ENCODE measurements at regions not wholly inside any gene's neighbourhood (a gene's known extent, or its start where the extent isn't known, plus 50 kb on each side); places are given as distances from the start of the nearest gene placed in this dataset.

DNA sequence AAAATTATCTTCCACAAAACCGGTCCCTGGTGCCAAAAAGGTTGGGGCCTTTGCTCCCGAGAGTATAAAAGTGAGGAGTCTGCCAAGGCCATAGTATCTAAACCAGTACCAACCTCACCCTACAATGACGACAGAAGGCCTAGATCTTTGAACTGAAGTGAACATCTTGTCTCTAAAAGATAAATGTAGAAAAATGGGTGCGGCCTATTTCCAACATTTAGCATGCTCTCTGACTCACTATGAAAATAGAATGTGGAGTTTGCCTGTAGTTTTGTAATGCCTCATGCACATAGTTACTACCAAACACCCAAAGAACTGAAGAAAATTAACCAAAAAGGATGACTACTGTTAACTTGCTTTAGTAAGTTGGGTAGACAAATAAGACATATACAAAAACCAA lies 218.4 kb downstream of the SLITRK2 start:
- TF ChIP-seq, protein P1, sequence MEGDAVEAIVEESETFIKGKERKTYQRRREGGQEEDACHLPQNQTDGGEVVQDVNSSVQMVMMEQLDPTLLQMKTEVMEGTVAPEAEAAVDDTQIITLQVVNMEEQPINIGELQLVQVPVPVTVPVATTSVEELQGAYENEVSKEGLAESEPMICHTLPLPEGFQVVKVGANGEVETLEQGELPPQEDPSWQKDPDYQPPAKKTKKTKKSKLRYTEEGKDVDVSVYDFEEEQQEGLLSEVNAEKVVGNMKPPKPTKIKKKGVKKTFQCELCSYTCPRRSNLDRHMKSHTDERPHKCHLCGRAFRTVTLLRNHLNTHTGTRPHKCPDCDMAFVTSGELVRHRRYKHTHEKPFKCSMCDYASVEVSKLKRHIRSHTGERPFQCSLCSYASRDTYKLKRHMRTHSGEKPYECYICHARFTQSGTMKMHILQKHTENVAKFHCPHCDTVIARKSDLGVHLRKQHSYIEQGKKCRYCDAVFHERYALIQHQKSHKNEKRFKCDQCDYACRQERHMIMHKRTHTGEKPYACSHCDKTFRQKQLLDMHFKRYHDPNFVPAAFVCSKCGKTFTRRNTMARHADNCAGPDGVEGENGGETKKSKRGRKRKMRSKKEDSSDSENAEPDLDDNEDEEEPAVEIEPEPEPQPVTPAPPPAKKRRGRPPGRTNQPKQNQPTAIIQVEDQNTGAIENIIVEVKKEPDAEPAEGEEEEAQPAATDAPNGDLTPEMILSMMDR (IDR thresholded peaks at IDR 0.05), result no peak
- TF ChIP-seq EP300 (IDR thresholded peaks at IDR 0.05; ENCODE audit: low read depth), result no peak
- TF ChIP-seq POLR2AphosphoS5 (IDR thresholded peaks at IDR 0.05), result no peak

Data from transverse colon (tissue), 4 donors.